A549 (cell line): ENCODE measurements at regions not wholly inside any gene's neighbourhood (a gene's known extent, or its start where the extent isn't known, plus 50 kb on each side); places are given as distances from the start of the nearest gene placed in this dataset.

ENCODE experiments used
- ESRRA ChIP-seq: fragments of 150-350 bp; IDR thresholded peaks from 2 replicates; pipeline ENCODE4 v1.6.1; 2014; ENCODE audit warnings: mild to moderate bottlenecking, low read length, borderline replicate concordance
- MYC ChIP-seq: IDR thresholded peaks from 2 replicates; pipeline ENCODE4 v1.6.1; 2012; ENCODE audit warnings: mild to moderate bottlenecking, inconsistent platforms, low read length, improper control_type of control experiment, borderline replicate concordance

- TF ChIP-seq ESRRA (no peak), MYC (no peak)
Observed at GRCh38 chr20:10921491-10922010, 247.8 kb upstream of the JAG1 start.
